Bronchial epithelial cell (primary cell): ENCODE measurements at regions not wholly inside any gene's neighbourhood (a gene's known extent, or its start where the extent isn't known, plus 50 kb on each side); places are given as distances from the start of the nearest gene placed in this dataset.

Experiments used
- DNase-seq: peaks from one replicate; pipeline ENCODE4 v3.0.0-alpha.2; 2010; ENCODE audit warnings: low read depth
- FAIRE-seq: peaks from 2 replicates; lab custom pipeline; 2011; peaks lifted over from hg19 to GRCh38; lab: Jason Lieb, UNC
- H3K27me3 ChIP-seq: 2 replicates; pipeline ENCODE4 v1.5.1; 2011; ENCODE audit warnings: low read length; ENCODE audit not compliant: control insufficient read depth, insufficient read depth
- H3K36me3 ChIP-seq: 2 replicates; pipeline ENCODE4 v1.5.1; 2011; ENCODE audit warnings: low read length; ENCODE audit not compliant: control insufficient read depth, insufficient read depth
- H3K4me3 ChIP-seq: 2 replicates; pipeline ENCODE4 v1.5.1; 2011; ENCODE audit warnings: mild to moderate bottlenecking, low read depth, low read length, control low read depth
- TF ChIP-seq, protein P1 (sequence below): IDR thresholded peaks from 2 replicates; pipeline ENCODE4 v1.5.1; 2011; ENCODE audit warnings: mild to moderate bottlenecking, moderate library complexity, low read length, control low read depth, inconsistent platforms; ENCODE audit not compliant: insufficient read depth, severe bottlenecking

GRCh38 chr11:70528046-70528793 is 129.9 kb downstream of the CTTN start:
- TF ChIP-seq, protein P1, sequence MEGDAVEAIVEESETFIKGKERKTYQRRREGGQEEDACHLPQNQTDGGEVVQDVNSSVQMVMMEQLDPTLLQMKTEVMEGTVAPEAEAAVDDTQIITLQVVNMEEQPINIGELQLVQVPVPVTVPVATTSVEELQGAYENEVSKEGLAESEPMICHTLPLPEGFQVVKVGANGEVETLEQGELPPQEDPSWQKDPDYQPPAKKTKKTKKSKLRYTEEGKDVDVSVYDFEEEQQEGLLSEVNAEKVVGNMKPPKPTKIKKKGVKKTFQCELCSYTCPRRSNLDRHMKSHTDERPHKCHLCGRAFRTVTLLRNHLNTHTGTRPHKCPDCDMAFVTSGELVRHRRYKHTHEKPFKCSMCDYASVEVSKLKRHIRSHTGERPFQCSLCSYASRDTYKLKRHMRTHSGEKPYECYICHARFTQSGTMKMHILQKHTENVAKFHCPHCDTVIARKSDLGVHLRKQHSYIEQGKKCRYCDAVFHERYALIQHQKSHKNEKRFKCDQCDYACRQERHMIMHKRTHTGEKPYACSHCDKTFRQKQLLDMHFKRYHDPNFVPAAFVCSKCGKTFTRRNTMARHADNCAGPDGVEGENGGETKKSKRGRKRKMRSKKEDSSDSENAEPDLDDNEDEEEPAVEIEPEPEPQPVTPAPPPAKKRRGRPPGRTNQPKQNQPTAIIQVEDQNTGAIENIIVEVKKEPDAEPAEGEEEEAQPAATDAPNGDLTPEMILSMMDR: no peak

DNA sequence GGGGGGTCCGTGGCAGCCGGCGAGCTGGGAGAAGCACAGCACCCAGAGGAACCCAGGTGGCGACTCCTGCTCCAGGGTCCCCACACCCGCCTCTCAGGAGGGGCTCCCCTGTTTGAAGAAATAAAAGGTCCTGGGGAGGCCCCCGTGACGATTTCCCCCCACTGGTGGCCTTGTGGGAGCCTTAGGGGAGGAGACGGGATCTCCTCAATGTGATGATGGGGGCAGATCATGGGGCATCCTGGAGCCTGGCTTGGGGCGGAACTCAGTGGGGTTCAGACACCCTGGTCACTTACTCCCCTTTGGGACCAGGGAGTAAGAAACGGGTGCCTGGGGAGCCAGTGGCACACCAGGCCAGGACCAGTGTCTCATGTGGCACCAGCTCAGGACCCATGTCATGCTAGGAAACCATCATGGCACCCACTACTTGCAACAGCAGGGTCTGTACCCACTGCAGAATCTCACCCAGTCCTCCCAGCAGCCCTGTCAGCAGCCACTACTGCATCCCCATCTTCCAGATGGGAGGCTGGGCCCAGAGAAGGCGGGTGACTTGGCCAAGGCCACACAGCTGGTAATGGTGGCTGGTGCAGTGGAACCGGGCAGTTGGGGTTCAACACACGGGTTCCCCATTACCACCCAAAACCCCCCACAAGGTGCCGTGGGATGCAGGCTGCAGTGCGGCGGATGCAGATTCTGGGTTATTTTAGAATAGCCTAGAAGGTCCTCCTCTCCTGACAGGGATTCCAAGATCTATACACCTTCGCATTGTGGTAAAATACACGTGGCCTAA is 130.7 kb downstream of the CTTN start:
- Histone ChIP-seq H3K4me3 (no peak overlapping the region), H3K27me3 (no peaks in the 10 kb centered on the region), H3K36me3 (no peaks in the 10 kb centered on the region)
- DNase-seq (no peak), FAIRE-seq (no peak)
- TF ChIP-seq, protein P1: no peak

More at GRCh38 chr11:70528046-70528793, 129.9 kb downstream of the CTTN start:
- Histone ChIP-seq H3K27me3 (no peaks in the 10 kb centered on the region), H3K36me3 (no peaks in the 10 kb centered on the region), H3K4me3 (no peak overlapping the region)
- FAIRE-seq: no peak
- DNase-seq: no peak

DNA sequence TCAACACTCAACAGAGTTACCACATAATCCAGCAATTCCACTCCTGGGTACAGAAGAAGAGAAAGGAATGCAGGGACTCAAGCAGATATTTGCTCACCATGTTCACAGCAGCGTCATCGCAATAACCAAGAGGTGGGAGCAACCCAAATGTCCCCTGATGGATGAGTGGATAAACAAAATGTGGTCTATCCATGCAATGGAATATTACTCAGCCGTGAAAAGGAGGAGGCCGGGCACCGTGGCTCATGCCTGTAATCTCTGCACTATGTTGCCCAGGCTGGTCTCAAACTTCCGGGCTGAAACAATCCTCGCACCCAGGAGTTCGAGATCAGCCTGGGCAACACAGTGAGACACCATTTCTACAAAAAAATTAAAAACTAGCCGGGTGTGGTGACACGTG is 131.7 kb downstream of the CTTN start:
- no peaks in the 10 kb centered on the region for H3K36me3 ChIP-seq
- FAIRE-seq (no peak), DNase-seq (no peak)
- H3K27me3 ChIP-seq: no peaks in the 10 kb centered on the region
- TF ChIP-seq, protein P1: no peak
- H3K4me3 ChIP-seq: no peak overlapping the region

DNA sequence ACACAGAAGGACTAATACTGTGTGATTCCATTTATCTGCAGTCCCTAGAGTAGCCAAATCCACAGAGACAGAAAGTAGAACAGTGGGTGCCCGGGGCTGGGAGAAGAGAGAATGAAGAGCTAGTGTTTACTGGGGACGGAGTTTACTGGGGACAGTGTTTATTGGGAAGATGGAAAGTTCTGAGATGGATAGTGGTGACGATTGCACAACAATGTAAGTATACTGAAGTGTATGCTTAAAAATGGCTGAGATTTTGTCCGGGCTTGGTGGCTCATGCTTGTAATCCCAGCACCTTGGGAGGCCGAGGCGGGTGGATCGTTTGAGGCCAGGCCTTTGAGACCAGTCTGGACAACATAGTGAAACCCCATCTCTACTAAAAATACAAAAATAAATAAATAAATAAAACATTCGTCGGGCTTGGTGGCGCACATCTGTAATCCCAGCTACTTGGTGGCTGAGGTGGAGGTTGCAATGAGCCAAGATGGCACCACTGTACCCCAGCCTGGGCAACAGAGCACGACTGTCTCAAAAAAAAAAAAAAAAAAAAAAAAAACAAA is 132.4 kb downstream of the CTTN start:
- FAIRE-seq: no peak
- TF ChIP-seq, protein P1: no peak

GRCh38 chr11:70531281-70532065 is 133.1 kb downstream of the CTTN start:
- Histone ChIP-seq H3K4me3 (no peak overlapping the region), H3K27me3 (no peaks in the 10 kb centered on the region), H3K36me3 (no peaks in the 10 kb centered on the region)
- no peak for FAIRE-seq
- no peak for DNase-seq
- TF ChIP-seq, protein P1: no peak

More for the DNA sequence above, 132.4 kb downstream of the CTTN start:
- no peaks in the 10 kb centered on the region for H3K27me3 ChIP-seq
- H3K36me3 ChIP-seq: no peaks in the 10 kb centered on the region
- no peak overlapping the region for H3K4me3 ChIP-seq
- DNase-seq: no peak
